Parathyroid adenoma (tissue), 2 donors: ENCODE measurements at regions not wholly inside any gene's neighbourhood (a gene's known extent, or its start where the extent isn't known, plus 50 kb on each side); places are given as distances from the start of the nearest gene placed in this dataset.
"Not testable (repeated sequence)": the region's sequence is repeated elsewhere in the genome, so short reads cannot be mapped to it uniquely, and the experiment has no call there.

Source experiments
- H2AFZ ChIP-seq: fragments of 300-600 bp; sonication (generic); one replicate; pipeline ENCODE4 v1.7.0; 2017; ENCODE audit warnings: antibody characterized with exemption, mild to moderate bottlenecking
- H3K27ac ChIP-seq: fragments of 300-600 bp; sonication (generic); one replicate; pipeline ENCODE4 v1.7.0; 2017
- H3K27me3 ChIP-seq: fragments of 300-600 bp; sonication (generic); one replicate; pipeline ENCODE4 v1.7.0; 2017; ENCODE audit warnings: low read length; ENCODE audit not compliant: control insufficient read depth, insufficient read depth
- H3K36me3 ChIP-seq: fragments of 300-600 bp; sonication (generic); one replicate; pipeline ENCODE4 v1.7.0; 2017; ENCODE audit warnings: low read length; ENCODE audit not compliant: control insufficient read depth, insufficient read depth
- H3K4me1 ChIP-seq: fragments of 300-600 bp; sonication (generic); one replicate; pipeline ENCODE4 v1.7.0; 2017; ENCODE audit warnings: control low read depth
- H3K4me2 ChIP-seq: fragments of 300-600 bp; sonication (generic); one replicate; pipeline ENCODE4 v1.7.0; 2017; ENCODE audit warnings: low read length
- H3K4me3 ChIP-seq: fragments of 300-600 bp; sonication (generic); one replicate; pipeline ENCODE4 v1.7.0; 2017; ENCODE audit warnings: low read depth, low read length
- H3K79me2 ChIP-seq: fragments of 300-600 bp; sonication (generic); one replicate; pipeline ENCODE4 v1.7.0; 2017; ENCODE audit warnings: control low read depth
- H3K9ac ChIP-seq: fragments of 300-600 bp; sonication (generic); one replicate; pipeline ENCODE4 v1.7.0; 2017; ENCODE audit warnings: mild to moderate bottlenecking
- H3K9me3 ChIP-seq: fragments of 300-600 bp; sonication (generic); one replicate; pipeline ENCODE4 v1.7.0; 2017; ENCODE audit warnings: low read length; ENCODE audit not compliant: control insufficient read depth
- TF ChIP-seq, protein P1 (sequence below): fragments of 300-600 bp; sonication (generic); IDR thresholded peaks from one replicate; pipeline ENCODE4 v1.7.0; 2017; ENCODE audit warnings: antibody characterized with exemption, mild to moderate bottlenecking
- donor health status: primary hyperparathyroidism.

DNA sequence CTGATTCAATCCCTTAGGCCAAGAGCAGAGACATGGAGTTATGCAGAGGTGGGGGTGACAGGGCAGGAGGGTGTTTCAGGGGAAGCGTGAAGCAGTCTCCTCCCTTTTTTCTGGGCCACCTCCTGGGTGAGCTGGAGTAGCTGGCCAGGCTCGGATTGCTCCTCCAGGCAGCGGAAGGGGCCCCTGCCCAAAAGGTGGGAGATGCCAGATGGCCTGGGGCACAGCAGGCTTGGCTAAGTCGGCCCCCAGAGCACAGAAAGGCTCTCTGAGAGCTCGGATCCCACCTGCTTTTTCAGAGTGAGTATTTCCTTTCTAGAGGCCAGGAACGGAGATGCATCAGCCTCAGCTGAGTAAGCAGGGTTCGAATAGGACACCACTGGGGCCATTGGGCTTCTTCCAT, 196.9 kb downstream of the ANKRD30B start:
- Histone ChIP-seq H2AFZ (no peak overlapping the region), H3K79me2 (no peaks in the 10 kb centered on the region), H3K4me2 (no peak overlapping the region), H3K27ac (no peak overlapping the region), H3K9ac (no peak overlapping the region), H3K9me3 (no peaks in the 10 kb centered on the region), H3K27me3 (no peaks in the 10 kb centered on the region), H3K4me1 (no peaks in the 10 kb centered on the region), H3K36me3 (no peaks in the 10 kb centered on the region), H3K4me3 (no peak overlapping the region)
- TF ChIP-seq, protein P1, sequence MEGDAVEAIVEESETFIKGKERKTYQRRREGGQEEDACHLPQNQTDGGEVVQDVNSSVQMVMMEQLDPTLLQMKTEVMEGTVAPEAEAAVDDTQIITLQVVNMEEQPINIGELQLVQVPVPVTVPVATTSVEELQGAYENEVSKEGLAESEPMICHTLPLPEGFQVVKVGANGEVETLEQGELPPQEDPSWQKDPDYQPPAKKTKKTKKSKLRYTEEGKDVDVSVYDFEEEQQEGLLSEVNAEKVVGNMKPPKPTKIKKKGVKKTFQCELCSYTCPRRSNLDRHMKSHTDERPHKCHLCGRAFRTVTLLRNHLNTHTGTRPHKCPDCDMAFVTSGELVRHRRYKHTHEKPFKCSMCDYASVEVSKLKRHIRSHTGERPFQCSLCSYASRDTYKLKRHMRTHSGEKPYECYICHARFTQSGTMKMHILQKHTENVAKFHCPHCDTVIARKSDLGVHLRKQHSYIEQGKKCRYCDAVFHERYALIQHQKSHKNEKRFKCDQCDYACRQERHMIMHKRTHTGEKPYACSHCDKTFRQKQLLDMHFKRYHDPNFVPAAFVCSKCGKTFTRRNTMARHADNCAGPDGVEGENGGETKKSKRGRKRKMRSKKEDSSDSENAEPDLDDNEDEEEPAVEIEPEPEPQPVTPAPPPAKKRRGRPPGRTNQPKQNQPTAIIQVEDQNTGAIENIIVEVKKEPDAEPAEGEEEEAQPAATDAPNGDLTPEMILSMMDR: no peak

DNA sequence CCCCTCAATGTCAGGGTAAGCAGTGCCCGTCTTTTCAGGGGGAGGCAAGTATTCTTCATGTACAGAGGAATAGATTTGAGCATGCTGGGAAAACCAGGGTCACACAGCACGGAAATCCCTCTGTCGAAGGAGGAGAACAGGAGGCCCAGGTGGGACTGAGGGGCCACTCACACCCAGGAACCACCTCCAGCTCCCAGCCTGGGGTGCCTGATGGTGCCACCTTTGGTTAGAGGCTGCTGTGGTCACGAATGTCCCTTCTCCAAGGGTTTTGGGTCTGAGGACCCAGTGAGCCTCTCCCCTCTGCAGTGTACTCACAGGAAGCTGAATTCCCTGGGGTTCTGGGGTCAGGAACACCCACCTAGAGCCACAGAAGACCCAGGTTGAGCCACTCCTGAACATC, 197.3 kb downstream of the ANKRD30B start:
- Histone ChIP-seq H3K9me3 (no peaks in the 10 kb centered on the region), H3K4me1 (no peaks in the 10 kb centered on the region), H3K9ac (no peak overlapping the region), H3K4me2 (no peak overlapping the region), H2AFZ (no peak overlapping the region), H3K27me3 (no peaks in the 10 kb centered on the region), H3K27ac (no peak overlapping the region), H3K79me2 (no peaks in the 10 kb centered on the region), H3K4me3 (no peak overlapping the region), H3K36me3 (no peaks in the 10 kb centered on the region)
- TF ChIP-seq, protein P1: no peak

DNA sequence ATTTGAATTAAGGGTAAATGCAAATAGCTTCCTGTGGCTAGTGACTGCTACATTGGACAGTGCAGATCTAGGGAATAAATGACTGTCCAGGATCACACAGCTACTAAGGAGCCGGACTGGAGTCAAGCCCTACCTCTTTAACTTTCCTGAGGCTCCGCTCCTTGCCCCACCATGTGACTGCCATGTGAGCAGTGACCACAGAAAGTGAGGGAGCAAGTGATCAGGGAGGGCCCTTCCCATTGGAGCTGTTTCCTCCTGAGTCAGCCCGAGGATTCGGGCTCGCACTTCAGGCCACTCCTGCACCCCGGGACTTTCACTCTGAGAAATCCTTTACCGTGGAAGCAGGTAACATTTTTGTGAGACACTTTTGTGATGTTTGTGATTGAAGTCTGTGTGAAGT, 198.0 kb downstream of the ANKRD30B start:
- H3K27me3 ChIP-seq: no peaks in the 10 kb centered on the region
- H3K9me3 ChIP-seq: no peaks in the 10 kb centered on the region
- H3K4me2 ChIP-seq: peak overlapping the region; percentile 43
- no peaks in the 10 kb centered on the region for H3K36me3 ChIP-seq
- TF ChIP-seq, protein P1: no peak
- H3K9ac ChIP-seq: no peak overlapping the region
- H3K4me1 ChIP-seq: no peaks in the 10 kb centered on the region
- H3K27ac ChIP-seq: no peak overlapping the region
- H3K79me2 ChIP-seq: no peaks in the 10 kb centered on the region
- peak overlapping the region; percentile 3 for H3K4me3 ChIP-seq
- H2AFZ ChIP-seq: no peak overlapping the region

DNA sequence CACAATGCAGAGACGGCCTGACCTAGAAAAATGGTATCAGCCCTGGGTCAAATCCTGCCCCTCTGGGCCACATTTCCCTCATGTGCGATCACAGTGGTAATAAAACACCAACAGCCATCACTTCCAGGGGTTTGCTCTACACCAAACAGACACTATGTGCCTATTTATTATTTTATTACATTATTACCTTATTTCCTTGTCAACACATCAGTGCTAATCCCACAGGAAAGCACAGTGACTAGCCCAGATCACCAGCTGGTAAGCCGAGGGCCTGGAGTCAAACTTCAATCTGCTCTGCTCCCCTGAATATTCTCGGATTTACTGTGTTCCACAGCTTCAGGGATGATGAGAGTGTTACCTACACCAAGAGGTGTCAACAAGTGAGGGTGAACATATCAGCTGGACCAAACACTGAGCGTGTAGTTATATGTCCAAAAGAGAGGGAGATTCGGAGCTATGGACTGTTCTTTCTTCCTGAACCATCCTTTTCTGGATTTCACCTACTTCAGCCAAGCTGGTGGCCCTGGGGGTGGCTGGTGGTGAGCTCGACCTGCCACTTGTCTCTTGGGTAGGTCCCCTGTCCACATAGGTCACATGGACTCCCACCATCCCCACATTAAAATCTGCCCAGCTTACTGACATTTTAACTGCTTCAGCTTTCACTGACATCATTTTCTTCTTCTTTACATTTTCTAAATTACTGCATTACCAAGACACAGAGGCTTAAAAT, 198.9 kb downstream of the ANKRD30B start:
- H3K4me1 ChIP-seq, H3K9ac ChIP-seq, H3K27me3 ChIP-seq, H3K4me3 ChIP-seq, H3K9me3 ChIP-seq, H3K79me2 ChIP-seq, H3K27ac ChIP-seq, H2AFZ ChIP-seq, H3K36me3 ChIP-seq: not testable (repeated sequence)
- H3K4me2 ChIP-seq: peak overlapping the region; percentile 43

DNA sequence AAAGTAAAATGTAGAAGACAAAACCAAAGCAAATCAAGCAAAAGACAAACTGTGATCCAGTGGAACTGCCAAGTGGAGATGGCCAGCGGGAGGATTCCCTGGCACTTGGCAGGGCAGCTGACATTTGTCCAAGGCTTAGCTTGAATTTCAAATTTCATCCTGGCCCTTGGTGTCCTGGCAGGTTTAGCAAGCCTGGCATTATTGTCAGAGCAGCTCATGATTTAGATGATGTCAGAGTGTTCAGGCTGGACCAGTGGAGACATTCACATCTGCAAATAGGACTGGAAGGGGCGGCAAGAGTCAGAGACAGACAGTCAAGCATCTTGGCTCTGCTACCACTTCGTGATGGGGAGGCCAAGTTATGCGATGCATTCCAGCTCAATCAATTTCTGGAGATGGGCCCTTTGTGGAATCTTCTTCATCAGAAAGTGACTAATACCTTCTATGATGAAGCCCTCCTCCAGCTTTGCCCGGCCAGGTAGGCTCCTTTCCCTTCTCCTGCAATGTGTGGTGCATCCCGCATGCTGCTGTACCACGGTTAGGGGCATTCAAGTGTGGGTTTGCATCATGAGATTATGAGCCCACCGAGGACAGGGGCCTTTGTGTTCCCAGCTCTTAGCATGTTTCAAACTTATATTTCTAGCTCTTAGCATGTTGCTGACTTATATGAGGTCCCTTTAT, 199.7 kb downstream of the ANKRD30B start:
- Histone ChIP-seq H3K27ac (no peak overlapping the region), H2AFZ (no peak overlapping the region), H3K4me2 (no peak overlapping the region), H3K9me3 (no peaks in the 10 kb centered on the region), H3K27me3 (no peaks in the 10 kb centered on the region), H3K36me3 (no peaks in the 10 kb centered on the region), H3K9ac (no peak overlapping the region), H3K4me3 (no peak overlapping the region), H3K79me2 (no peaks in the 10 kb centered on the region), H3K4me1 (no peaks in the 10 kb centered on the region)
- TF ChIP-seq, protein P1: no peak
